ENCODE measurements at regions not wholly inside any gene's neighbourhood (a gene's known extent, or its start where the extent isn't known, plus 50 kb on each side); places are given as distances from the start of the nearest gene placed in this dataset.

DNA sequence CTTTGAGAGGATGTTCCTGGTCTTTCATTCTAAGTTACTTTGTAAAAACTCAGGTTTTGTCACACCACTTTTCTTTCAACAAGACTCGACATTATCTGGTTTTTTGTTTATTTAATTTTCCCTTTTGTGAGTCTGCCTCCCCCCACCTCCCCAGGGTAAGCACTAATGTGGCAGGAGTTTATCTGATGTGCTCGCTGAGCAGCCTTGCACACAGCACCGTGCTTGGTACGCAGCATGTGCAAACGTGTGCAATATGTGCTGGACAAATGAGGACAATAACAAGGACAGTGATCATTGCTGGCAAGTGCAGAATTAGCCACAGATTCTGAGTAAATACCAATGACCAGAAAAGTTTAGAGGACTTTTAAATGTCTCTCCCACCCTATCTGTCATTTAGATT, 391.4 kb downstream of the IRS2 start:
- no peak for DNase-seq

DNA sequence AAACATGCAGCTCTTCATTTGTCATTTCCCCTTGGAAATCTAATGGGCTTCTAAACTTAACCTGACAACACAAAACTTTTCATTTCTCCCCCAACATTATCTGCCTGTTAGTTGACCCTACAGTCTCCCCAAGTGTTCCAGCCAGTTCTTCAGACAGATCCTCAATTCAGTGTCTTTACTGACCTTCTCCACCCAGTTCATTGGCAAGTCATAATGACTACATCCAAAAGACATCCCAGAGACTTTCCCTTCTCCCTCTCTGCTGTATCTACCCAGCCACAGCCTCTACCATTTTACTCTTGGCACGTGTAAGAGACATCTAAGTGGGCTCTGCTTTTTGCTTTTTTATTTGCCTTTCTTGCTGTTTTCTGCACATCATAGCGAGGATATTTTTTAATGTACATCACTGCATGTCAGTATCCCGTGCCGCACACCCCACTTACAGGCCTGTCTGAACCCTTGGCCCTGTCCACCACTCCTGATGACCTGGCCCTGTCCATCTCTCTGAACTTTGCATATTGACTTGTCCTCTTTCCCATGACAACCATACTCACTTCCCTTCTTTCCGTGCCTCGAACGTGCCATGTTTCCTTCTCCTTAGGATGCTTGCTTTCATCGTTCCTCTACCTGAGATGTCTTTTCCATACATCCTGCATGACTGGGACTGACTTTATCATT, 391.9 kb downstream of the IRS2 start:
- DNase-seq = no peak

DNA sequence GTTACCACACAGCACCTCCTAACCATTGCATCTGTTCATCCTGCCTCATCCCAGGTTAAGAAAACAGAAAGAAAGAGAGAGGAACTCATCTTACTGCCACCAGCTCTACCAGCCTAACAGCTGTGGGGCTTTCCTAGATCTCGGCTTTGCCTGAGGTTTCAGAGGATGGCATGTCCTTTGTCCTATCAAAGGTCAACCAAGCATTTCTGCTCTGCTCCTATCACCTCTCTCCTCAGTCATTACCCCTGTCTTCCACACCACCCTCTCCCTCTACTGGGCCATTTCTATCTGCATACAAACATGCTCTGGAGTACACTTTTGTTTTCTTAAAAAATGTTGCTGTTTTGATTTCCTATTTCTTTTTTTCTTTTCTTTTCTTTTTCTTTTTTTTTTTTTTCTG, 393.3 kb downstream of the IRS2 start:
- DNase-seq = no peak

DNA sequence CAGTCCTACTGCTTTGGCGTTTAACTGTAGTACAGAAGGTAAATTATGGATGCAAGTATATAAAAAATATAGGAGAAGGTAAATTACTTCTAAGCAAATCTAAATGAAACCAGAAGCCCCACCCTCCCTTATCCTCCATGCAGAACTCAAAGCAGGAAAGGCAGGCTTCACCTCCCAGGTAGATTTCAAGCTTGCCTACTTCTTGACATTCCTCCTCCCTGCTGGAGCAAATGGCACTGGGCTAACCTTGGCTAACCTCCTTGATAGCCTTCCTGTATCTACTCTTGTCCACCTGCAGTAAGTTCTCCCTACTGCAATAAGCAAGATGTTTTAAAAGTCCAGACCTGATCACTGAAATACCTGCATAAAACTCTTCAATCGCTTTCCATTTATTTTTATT, 396.0 kb downstream of the IRS2 start:
- no peak for DNase-seq

DNA sequence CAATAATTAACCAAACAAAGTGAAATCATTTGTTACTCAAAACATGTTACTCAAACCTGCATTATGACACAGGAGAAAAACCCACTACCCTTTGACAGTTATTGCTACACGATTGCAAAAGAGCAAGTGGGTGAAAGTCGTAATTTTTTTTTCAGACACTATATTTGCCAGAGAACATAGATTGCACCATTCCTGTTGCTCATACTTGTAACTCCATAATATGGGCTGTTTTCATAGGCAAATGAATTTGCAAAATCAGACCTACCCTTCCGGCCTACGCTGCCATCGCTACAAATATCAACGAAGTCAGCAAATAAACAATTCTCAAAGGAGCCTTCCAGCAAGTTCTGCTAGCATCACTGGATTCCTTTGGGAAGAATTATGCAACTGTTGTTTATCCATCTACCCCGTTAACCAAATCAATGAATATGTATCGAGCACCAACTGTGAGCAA, 396.5 kb downstream of the IRS2 start:
- no peak for DNase-seq

DNA sequence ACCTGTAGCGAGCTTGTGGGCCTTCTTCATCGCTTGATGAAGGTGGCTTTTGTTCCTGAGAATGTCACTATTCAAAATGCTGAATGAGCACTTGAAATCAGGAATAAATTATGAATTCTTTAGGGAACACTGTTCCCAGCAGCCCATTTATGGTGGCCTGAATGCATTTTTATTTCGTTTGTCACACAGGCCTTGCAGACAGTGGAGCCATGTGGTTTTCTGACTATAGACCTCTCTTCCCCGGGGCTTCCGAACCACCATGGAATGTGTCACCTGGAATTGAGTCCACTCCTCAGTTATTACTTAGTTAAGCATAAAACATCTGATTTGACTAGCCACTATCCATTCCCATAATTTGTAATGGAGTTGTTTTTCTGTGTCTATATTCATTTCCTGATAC, 396.9 kb downstream of the IRS2 start:
- no peak for DNase-seq

DNA sequence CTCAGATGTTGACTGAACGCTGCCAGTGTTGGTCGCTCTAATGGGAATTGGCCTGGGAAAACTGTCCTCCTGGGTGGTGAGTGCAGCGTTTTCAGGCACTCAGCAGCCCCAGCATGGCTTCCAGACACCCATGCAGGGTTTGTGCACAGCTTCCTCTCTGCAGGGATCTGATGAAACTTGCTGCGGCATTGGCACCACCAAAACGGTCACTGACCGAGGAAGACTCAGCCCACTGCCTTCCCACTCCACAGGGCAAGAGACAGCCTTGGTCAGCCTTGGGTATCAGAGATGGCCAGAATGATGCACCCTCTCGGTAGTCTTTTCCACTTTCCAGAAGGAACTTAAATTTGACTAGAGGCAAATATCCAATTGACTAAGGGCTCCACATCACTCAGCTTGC, 398.9 kb downstream of the IRS2 start:
- no peak for DNase-seq

DNA sequence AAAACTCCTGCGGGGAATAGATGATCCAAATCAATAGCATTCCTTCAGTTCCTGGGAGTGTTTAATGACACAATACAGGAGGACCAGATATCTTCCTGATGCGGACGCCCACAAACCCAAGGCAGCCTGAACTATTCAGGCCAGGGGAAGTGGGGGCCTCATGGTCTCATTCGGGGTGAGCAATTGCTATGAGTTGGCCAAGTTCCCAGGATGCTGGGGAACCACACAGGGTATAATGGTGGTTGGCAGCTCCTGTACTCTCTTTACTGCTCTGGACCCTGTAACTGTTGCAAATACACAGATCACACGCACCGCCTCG, 401.2 kb downstream of the IRS2 start:
- DNase-seq = no peak

DNA sequence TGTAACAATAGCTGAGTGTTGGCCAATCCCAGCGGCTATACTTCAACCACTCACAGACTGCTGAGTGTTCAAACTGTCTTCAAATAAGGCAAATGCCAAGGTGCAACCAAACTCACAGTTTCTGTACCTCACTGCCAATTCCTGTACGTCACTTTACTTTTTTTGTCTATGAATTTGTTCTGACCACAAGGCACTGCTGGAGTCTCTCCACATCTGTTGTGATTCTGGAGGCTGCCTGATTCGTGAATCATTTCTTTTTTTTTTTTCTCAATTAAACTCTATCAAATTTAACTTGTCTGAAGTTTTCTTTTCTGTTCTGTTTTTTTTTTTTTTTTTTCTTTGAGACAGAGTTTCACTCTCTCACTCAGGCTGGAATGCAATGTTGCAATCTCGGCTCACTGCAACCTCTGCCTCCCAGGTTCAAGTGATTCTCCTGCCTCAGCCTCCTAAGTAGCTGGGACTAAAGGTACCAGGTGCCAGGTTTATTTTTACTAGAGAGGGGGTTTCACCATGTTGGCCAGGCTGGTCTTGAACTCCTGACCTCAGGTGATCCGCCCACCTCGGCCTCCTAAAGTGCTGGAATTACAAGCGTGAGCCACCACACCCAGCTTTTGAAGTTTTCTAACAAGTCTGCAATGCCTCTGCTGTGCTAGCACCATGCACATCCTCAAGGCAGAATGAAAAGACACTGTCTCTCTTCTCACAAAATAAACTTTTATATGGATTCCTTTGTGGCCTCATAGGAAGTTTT, 401.7 kb downstream of the IRS2 start:
- DNase-seq = no peak

DNA sequence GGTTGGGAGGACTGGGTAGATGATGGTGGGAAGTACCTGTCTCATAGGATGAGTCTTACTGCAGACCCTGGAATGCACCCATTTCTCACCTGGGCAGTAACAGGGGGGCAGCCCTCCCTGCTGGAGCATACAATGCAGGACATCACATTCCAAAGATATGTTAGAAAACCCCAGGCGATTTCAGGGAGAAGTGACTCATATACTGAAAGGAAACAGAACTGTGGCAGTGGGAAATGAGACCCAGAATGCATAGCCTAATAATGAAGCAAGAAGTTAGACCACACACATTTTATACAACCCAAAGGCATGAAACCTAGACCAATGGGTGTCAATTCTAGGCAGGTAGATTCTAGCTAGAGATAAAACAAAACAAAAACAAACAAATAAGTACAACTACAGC, 402.7 kb downstream of the IRS2 start:
- no peak for DNase-seq

DNA sequence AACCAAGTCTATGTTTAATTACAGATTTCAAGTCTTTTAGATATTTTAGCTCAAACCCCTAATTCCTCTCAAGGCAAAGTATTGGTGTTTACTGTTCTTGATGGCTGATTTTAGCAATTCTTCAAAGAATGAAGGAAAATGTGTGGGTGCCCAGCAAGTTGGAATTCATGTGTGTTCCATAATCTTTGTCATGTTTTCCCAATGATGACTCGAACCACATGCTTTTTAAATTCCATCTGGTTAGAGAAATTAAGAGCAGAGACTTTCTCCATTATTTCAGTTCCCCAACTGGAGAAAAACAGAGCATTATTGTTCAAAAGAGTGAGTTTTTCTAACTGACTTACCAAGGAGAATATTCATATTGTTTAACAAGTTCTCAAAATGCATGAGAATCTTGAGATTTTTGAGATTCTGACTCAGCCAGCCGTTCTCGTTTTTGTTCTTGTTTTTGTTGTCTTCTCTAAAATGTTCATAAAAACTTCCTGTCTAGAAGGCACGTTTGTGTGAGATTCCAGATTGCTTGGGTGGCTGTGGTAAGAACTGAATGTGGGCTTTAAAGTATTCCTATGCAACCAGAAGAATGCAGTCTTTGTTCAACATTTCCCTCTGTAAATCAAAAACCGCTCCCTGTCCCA, 404.7 kb downstream of the IRS2 start:
- DNase-seq = no peak

DNA sequence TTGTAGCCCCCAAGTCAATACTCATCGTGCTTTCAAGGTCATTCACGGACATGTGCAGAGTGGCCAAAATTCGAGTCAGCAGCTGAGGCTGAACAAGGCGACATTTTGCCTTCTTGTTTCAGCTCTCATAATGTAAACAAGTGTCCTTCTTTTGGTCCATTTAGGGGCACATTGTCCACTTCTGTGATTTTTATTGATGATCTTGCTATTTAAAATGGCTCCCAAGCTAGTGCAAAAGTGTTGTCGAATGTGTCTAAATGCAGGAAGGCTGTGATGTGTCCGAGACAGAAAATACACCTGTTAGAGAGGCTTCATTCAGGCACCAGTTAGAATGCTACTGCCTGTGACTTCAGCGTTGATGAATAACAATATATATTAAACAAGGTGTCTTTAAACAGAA, 405.9 kb downstream of the IRS2 start:
- DNase-seq = no peak

DNA sequence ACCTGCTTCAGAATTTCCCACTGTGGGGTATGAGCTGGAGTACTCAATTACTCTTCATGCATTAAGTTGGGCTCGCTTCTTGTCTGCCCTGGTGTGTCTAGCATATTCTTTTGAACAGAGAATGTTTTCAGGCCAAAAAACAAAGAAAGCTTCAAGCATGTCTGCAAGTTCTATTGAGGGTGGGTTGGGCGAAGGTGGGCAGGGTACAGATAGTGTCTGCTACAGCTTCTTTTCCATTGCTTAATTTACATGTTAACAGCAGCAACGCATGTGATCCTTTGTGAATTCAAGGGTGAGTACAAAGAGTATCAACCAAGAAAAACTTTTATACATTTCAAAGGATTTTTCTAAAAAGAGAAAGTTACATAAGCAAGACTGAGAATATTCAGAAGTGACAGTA, 406.5 kb downstream of the IRS2 start:
- DNase-seq = no peak

DNA sequence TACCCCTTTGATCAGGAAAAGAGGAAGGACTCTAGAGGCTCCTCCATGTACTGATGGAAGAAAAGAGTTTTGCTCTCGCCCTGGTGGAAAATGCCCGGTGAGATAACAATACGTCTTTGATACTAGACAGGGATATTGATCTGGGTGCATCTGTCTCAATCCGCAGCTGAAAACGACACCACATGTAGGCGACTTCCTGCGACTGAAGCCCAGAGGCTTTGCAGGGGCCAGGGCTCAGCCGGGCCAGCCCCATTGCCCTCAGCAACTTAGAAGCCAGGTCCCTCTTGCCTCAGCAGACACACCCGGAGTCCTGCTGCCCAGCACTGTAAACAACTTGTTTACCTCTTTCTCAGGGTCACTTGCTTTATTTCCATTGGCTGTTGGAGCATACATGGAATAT, 409.4 kb downstream of the IRS2 start:
- DNase-seq = no peak

DNA sequence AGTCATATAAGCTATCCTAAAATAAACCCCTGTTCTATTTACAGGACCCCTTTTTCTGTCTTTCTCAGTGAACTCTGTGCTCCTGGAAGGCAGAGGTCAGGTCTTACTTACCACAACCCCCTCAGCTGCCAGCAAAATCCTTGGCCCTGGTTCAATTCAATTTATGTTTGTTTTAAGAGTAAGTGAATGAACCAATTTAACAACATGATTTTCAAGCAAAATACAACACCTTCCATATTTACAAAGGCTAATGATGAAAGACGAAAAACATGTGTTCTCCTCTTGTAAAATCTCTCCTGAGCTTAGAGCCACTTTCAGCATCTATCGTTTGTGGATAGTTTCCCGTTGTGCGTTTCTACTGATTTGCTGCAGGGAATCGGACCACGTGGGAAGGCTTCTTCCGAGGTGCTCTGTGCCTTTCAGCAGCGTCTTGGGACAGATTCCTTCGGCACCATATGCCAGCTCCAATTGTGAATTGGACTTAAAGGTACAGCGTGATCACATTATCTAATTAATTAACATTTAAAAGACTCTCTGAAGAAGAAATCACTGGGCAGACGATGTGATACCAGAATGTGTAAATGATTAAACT, 411.7 kb downstream of the IRS2 start:
- DNase-seq = no peak

DNA sequence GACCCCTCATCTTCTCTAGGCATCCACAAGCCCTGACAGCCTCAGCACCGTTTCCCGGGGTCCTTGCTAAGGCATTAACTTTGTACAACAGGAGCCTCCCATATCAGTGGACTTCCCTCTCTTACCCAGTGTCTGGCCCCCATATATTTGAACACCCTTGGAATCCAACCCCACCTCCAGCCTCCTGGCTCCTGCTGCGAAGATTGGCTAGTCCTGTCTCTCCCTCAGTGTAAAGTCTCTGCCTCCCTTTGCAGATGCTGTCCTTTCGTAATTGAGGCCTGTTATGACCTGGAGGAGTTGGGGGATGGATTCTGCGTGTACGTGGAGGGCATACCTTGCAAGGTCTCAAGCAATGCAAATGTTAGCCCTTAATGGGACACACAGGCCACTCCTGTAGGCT, 413.7 kb downstream of the IRS2 start:
- DNase-seq = no peak

DNA sequence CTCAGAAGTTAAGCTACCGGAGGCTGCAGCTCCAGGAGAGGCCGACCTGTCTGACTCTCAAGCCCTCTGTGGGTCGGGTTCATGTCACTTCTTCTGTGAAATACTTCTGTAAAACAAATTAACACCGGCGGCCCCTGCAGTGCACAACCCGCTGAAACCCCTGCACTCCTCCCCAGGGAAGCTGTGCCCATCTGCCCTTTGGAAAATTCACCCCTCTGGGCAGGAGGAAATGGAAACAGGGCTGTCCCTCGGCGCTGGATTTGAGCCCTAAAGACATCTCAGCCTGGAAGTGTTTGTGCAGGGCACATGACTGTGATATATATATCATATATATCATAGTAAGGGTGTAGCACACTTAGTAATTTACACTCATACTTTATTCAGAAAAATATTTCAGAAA, 415.3 kb downstream of the IRS2 start:
- DNase-seq = no peak

DNA sequence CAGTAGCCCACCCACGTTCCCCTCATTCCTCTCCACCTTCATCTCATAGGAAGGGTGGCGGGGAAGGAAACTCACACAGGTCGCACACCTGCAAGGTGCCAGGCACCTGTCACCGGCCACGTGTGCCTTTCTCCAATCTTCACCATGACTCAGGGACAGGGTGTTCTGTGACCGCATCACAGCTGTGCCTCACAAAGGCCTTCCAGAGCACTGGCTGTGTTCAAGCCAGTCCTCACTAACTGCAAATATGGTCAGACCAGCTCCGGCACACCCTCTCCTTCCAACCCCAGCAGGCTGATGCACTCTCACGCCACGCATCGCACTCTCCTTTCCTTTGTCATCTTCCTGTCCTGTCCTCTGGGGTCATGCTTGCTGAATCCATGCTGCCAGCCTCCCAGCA, 415.9 kb downstream of the IRS2 start:
- no peak for DNase-seq

DNA sequence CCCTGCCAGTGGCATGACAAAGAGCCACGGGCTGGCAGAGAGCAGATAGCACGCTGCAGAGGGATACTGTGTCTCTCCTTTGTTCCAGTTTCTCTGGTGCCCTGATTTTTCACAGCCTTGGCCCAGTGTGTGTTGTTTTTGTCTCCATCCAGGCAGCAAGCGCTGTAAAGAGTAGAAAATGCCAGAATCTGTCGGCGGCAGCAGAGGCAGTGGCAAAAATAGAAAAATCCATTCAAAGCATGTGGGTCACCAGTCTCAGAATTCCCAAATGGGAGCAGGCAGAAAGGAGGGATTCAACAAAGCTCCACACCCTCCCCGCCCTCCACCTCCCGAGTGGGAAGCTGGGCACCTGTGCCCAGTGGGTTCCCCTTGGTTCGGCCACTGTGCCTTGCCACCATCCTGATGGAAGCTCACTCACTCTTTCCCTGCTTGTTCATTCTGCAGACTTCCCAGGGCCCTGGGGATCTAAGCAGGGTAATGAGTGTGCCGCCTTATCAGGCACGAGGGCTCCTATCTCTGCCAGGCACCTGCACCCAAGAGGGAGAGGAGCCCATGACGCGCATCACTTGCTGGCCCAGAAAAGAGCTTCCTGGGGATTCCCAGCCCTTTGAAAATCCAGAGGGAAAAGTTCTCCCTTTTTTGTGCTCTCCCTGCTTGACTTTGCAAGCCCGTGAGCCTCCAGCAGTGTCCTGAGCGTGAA, 416.9 kb downstream of the IRS2 start:
- DNase-seq = no peak

DNA sequence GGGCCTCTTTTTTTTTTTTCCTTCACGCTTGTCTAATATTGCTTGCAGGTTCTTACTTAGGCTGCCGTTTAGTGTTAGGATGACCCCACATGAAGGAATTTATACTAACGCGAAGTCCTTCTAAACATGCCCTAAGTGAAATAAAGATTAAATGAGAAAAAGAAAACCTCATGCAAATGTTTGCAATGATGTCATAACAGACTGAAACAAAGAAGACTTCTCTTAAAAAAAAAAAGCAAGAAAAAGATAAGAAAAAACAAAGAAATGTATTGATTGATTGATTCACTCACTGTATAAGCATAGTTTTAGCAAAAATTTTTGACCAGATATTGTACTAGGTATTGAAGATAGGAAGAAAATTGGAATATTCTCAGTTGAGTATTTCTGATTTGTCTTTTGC, 418.2 kb downstream of the IRS2 start:
- DNase-seq = no peak

DNA sequence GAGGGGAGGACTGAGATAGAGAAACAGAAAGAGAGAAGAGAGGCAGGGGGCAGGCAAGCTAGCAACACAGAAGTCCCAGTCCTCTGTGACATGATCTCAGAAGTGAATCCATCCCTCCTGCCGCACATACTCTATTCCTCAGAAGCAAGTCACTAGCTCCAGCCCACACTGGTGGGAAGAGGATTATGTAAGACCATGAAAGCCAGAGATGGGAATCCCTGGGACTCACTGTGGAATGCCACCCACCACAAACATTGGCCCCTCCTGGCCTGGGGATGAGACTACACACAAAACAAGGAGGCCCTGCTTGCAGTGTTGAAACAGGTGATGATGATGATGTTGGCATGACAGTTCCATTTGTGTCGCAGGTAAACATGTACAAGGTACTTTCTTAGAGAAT, 419.9 kb downstream of the IRS2 start:
- no peak for DNase-seq

DNA sequence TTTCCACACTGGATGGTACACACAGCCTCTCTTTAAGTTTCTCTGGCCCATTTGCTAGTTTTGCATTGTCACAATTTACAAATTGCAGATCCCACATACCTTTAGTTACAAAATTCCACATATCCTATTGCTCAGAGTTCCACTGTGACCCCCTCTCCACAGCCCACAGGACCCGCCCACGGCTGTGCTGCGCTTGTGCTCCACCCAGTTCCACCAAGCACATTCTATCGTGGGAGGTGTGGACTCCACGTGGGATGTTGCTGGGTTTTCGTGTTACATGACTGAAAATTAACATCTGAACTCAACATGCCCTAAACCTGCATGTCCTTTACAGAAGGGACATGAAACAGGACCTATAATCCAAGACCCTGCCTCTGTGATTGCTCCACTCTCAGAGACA, 423.0 kb downstream of the IRS2 start:
- DNase-seq = no peak

DNA sequence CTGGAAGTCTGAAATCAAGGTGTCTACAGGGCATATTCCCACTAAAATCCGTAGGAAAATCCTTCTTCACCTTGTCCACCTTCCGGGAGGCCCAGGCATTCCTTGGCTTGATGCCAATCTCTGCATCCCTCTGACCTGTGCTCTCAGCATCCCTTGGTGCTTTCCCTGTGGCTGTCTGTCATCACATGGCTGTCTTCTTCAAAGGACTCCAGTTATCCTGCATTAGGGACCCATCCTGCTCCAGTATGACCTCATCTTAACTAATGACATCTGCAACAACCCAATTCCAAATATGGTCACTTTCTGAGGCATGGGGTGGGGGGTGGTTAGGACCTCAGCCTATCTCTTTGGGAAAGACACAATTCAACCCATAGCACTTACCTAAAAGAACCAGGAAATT, 423.8 kb downstream of the IRS2 start:
- DNase-seq = no peak
